ENCODE measurements at regions not wholly inside any gene's neighbourhood (a gene's known extent, or its start where the extent isn't known, plus 50 kb on each side); places are given as distances from the start of the nearest gene placed in this dataset.

DNA sequence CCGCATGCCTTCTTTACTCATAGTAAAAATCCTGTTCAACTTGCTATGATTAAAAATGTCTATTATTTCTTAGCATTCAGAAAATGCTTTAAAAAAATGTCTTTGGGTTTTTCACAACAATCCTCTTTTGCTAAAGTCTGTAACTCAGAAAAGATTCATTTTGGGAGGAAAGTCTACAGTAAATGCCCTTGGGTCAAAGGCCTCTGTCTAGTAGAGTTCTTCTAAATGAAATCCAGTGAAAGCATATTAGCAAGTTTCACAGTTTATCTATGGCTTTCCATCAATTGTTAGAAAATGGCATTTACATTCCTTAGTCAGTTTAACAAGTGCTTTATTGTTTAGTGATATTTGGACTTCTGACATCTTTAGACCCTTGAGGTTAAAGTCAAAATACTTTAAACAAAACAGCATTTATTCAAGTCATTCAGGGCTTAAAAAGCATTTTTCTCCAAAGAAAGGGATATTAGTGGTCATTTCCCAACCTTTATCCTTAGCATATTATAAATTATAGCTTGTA is 137.1 kb upstream of the TARS1 start:
- WGBS, 2 donors = 97 to 98% methylated on average over 1 of the region's 1 CpG
- Histone ChIP-seq H3K27me3 (no peaks in the 10 kb centered on the region), H3K36me3 (ENCODE audit: low read depth, missing control alignments) (no peaks in the 10 kb centered on the region), H3K27ac (no peak overlapping the region), H3K4me3 (no peak overlapping the region), H3K9me3 (no peaks in the 10 kb centered on the region), H3K4me1 (peaks cover 12% of the 10 kb centered on the region)
- no peak for TF ChIP-seq POLR2A (IDR thresholded peaks at IDR 0.05)
- TF ChIP-seq, protein P1, sequence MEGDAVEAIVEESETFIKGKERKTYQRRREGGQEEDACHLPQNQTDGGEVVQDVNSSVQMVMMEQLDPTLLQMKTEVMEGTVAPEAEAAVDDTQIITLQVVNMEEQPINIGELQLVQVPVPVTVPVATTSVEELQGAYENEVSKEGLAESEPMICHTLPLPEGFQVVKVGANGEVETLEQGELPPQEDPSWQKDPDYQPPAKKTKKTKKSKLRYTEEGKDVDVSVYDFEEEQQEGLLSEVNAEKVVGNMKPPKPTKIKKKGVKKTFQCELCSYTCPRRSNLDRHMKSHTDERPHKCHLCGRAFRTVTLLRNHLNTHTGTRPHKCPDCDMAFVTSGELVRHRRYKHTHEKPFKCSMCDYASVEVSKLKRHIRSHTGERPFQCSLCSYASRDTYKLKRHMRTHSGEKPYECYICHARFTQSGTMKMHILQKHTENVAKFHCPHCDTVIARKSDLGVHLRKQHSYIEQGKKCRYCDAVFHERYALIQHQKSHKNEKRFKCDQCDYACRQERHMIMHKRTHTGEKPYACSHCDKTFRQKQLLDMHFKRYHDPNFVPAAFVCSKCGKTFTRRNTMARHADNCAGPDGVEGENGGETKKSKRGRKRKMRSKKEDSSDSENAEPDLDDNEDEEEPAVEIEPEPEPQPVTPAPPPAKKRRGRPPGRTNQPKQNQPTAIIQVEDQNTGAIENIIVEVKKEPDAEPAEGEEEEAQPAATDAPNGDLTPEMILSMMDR (IDR thresholded peaks at IDR 0.05) = no peak
- DNase-seq = no peak
- intact Hi-C loops (cut with DNase I; ENCODE audit: low total_unique reads) = no loop called here

DNA sequence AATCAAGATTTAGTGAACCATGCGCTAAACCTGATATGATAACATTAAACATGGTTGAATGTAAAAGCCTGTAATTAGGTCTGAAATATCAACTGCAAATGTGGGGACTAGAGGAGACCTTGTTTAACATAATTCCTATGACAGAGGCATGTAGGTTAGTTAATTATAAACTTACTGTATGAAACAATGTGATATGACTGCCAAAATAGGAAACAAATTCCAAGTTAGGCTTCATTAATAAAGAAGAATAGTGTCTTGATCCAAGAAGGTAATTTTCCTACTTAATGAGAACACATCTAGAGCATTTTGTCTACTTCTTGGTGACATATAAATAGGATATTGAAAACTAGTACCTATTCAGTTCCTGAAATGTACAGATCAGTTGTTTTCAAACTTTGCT is 136.2 kb upstream of the TARS1 start:
- Histone ChIP-seq H3K27me3 (no peaks in the 10 kb centered on the region), H3K9me3 (no peaks in the 10 kb centered on the region), H3K4me1 (peaks cover 16% of the 10 kb centered on the region), H3K36me3 (ENCODE audit: low read depth, missing control alignments) (no peaks in the 10 kb centered on the region), H3K4me3 (no peak overlapping the region), H3K27ac (no peak overlapping the region)
- TF ChIP-seq, protein P1 (IDR thresholded peaks at IDR 0.05) = no peak
- no peak for TF ChIP-seq POLR2A (IDR thresholded peaks at IDR 0.05)
- 96 to 97% methylated on average over 1 of the region's 1 CpG for WGBS, 2 donors
- DNase-seq = no peak
- intact Hi-C loops (cut with DNase I; ENCODE audit: low total_unique reads) = no loop called here

- Histone ChIP-seq H3K27ac (no peak overlapping the region), H3K4me1 (peaks cover 10% of the 10 kb centered on the region), H3K9me3 (no peaks in the 10 kb centered on the region), H3K4me3 (no peak overlapping the region), H3K27me3 (no peaks in the 10 kb centered on the region), H3K36me3 (ENCODE audit: low read depth, missing control alignments) (no peaks in the 10 kb centered on the region)
- intact Hi-C loops (cut with DNase I; ENCODE audit: low total_unique reads) = no loop called here
- TF ChIP-seq POLR2A (IDR thresholded peaks at IDR 0.05) = no peak
- TF ChIP-seq, protein P1 (IDR thresholded peaks at IDR 0.05) = no peak
- DNase-seq = no peak
- WGBS, 2 donors = 86% methylated on average over 3 of the region's 3 CpGs
Observed at GRCh38 chr5:33305572-33305971, 135.2 kb upstream of the TARS1 start.

DNA sequence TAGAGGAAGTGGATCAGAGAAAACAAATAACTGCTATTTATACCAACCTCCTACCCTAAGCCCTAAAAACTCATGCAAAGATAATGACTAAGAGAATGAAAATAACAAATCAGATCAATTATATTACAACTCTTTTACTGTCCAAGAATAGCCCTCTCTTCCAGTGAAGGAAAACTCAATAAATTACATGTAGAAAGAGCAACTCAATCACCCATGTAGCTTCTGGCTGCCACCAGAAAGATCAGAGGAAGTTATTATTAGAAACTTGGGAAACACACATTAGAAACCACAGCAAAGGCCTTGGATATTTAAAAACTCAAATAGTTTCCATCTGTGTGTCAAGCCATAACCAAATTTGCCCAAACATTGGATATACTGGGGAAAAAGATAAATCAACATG is 134.0 kb upstream of the TARS1 start:
- Histone ChIP-seq H3K27me3 (no peaks in the 10 kb centered on the region), H3K9me3 (no peaks in the 10 kb centered on the region), H3K36me3 (ENCODE audit: low read depth, missing control alignments) (no peaks in the 10 kb centered on the region), H3K4me3 (no peak overlapping the region), H3K4me1 (peaks cover 9% of the 10 kb centered on the region), H3K27ac (no peak overlapping the region)
- intact Hi-C loops (cut with DNase I; ENCODE audit: low total_unique reads) = no loop called here
- no peak for DNase-seq
- TF ChIP-seq, protein P1 (IDR thresholded peaks at IDR 0.05) = no peak
- TF ChIP-seq POLR2A (IDR thresholded peaks at IDR 0.05) = no peak

DNA sequence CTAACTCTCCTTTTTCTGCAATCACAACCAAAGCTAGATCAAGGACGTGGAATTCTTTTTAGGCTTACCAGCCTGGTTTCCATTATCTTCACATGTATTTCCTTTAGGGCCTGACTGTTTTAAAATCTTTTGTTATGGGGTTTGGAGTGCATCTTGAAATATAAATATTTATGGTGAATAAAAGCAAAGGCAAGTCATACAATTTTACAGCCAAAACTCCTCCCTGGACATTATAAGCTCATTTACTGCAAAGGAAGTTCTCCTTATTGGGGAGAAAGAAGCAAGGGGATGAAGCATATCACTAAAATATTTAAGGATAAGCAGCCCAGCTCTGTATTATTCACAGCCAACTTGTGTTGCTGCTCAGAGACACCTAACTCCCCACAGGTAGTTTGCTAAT is 132.2 kb upstream of the TARS1 start:
- DNase-seq = no peak
- Histone ChIP-seq H3K9me3 (no peaks in the 10 kb centered on the region), H3K4me1 (peaks cover 9% of the 10 kb centered on the region), H3K36me3 (ENCODE audit: low read depth, missing control alignments) (no peaks in the 10 kb centered on the region), H3K4me3 (no peak overlapping the region), H3K27ac (no peak overlapping the region), H3K27me3 (no peaks in the 10 kb centered on the region)
- WGBS, 2 donors = 88 to 95% methylated on average over 1 of the region's 1 CpG
- intact Hi-C loops (cut with DNase I; ENCODE audit: low total_unique reads) = no loop called here
- TF ChIP-seq, protein P1 (IDR thresholded peaks at IDR 0.05) = no peak
- no peak for TF ChIP-seq POLR2A (IDR thresholded peaks at IDR 0.05)
